NCI-H2196 (cell line): ENCODE measurements at regions not wholly inside any gene's neighbourhood (a gene's known extent, or its start where the extent isn't known, plus 50 kb on each side); places are given as distances from the start of the nearest gene placed in this dataset.
"Not testable (repeated sequence)": the region's sequence is repeated elsewhere in the genome, so short reads cannot be mapped to it uniquely, and the experiment has no call there.

Experiments
- DNase-seq: peaks from one replicate; lab custom pipeline; 2025; ENCODE audit not compliant: unreplicated experiment; lab: John Stamatoyannopoulos, UW

DNA sequence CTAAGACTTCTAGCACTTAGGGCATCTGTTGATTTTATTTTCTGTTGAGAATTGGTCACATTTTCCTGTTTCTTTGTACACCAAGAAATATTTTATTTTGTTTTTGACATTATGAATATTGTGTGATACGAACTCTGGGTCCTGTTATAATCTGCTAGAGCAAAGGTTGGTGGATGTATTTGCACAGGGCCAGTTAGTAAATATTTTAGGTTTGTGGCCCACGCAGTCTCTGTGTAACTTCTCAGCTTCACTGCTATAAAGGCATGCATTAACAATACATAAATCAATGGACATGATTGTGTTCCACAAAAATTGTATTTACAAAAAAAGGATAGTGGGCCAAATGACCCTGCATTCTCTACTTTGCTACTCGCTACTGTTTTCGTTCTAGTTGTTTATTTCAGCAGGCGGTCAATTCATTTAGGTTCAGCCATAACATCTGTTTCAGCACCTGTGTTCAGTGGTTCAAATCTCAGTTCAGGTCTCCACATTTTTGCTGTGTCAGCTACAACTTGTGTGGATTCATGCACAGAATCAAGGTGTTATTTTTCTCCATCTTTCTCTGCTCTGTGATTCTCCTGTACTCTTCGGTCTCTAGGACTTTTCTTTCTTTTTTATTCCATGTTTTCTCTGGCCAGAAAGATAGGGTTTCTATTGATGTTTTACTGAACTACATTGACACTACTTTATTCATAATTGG lies 786.2 kb downstream of the ETS1 start:
- no peak for DNase-seq

GRCh38 chr11:127795326-127795725 lies 792.0 kb downstream of the ETS1 start:
- no peak for DNase-seq

DNA sequence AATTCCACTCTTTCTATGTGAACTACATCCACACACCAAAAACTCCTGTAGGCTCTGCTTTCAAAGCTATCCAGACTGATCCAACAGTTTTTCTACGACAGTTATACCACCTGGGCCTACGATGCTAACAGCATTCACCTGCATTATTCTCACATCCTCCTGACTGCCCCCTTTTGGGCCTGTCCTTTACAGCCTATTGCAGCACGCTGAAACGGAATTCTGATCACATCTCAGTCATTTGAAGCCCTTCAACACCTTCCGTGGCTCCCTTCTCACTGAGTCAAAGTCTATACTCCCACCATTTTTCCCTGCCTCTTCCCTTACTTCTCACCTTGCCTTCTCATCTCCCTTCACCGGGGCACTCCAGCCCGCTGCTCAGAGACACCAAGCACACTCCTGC lies 791.3 kb upstream of the KIRREL3 start:
- no peak for DNase-seq

DNA sequence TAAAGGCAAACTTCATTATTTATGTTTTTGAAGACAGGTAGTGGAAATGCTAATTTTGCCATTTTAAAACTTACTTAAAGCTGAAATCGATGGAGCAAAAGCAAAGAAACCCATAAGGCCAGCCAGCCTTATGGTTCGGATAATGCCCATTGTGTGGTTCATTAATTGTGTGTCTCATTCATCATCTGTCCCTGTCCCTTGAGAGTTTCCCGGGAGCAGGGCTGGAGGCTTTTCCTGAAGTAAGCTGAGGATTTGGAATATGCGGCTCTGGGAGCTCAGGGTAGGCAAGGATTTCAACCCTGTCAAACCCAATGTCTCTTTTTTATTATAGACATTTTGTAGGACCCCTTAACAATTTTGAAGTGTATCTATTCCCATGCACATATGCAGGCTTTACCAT lies 790.0 kb upstream of the KIRREL3 start:
- no peak for DNase-seq

DNA sequence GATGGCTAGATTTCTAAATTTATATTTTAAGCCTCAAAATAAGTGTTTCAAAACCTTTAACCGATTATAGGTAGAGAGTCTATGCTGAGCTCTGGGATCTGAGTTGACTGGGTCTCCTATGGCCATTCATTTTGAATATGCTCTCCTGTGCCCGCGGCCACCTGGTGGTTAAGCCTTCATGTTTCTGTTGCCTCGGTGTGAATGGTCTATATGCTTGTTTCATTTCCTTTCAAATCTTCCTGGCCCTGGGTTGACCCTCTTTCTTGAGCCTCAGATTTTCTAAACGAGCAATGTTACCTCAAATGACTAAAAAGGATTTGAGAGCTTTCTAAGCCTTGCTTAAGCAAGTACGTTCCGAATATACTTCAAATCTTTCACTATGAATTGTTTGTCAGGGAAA lies 789.4 kb upstream of the KIRREL3 start:
- DNase-seq, result no peak

- DNase-seq, result not testable (repeated sequence)
These were observed 772.4 kb upstream of the KIRREL3 start for GRCh38 chr11:127772938-127773337.

- DNase-seq, result not testable (repeated sequence)
These were observed 768.4 kb upstream of the KIRREL3 start for GRCh38 chr11:127768931-127769330.

- DNase-seq, result no peak
These were observed 766.2 kb upstream of the KIRREL3 start for GRCh38 chr11:127766734-127767133.

GRCh38 chr11:127738771-127739286 lies 738.3 kb upstream of the KIRREL3 start:
- DNase-seq, result no peak

DNA sequence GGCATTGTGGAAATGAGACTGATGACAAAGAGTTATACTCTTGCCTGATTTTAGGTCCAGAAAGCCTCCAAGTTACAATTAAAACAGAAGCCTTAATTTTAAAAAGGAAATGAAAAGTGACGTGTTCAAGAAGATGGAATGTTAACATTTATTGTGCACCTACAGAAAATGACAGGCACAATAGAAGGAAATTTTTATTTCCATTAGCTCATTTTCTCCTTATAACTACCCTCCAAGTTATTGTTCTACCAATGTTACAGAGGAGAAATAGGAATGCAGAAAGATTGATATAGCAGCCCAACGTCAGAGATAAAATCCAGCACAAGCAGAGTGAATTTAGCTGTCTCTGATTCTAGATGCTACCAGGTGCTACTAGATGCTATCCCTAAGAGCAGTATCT lies 736.9 kb upstream of the KIRREL3 start:
- no peak for DNase-seq

GRCh38 chr11:127733552-127733951 lies 733.0 kb upstream of the KIRREL3 start:
- DNase-seq, result no peak

- DNase-seq, result no peak
These were observed 725.8 kb upstream of the KIRREL3 start for GRCh38 chr11:127726367-127726766.

- no peak for DNase-seq
These were observed 723.1 kb upstream of the KIRREL3 start for GRCh38 chr11:127723714-127724113.

GRCh38 chr11:127713226-127713625 lies 712.7 kb upstream of the KIRREL3 start:
- no peak for DNase-seq

DNA sequence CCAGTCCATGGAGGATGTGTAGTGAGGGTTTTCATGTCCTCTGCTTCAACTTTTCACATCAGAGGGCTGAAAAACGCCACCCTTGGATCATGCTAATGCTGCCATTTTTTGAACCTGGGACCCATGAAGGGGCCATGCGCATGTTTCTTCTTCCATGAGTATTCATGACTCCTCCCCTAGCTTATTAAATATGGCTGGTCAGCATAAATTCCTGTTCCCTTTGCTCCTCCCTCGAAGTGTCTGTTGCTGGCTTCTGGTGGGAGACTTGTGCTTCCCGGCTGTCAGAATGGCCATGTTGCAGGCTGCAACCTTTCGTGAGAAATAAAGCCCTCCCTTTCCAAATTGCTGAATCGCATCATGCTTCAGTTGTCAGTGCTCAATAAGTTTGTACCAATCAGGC lies 711.2 kb upstream of the KIRREL3 start:
- DNase-seq, result no peak

DNA sequence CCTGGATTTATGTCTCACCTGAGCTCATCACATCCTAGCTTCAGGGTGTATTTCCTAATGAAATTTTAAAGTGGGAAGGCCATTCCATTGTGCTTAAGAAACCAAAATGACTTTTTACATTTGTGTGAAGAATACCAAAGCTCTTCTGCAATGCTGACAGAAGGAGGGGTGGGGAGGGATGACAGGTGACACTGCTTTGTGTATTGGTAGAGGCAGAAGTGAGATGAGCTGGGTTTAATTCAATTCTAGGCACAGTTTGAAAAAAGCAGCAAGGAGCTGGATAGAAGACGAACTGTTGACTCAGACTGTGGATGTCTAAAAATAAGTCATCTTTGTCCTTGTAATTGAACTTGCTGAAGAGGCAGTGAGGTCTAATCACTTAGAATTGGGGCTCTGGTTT lies 710.3 kb upstream of the KIRREL3 start:
- no peak for DNase-seq

DNA sequence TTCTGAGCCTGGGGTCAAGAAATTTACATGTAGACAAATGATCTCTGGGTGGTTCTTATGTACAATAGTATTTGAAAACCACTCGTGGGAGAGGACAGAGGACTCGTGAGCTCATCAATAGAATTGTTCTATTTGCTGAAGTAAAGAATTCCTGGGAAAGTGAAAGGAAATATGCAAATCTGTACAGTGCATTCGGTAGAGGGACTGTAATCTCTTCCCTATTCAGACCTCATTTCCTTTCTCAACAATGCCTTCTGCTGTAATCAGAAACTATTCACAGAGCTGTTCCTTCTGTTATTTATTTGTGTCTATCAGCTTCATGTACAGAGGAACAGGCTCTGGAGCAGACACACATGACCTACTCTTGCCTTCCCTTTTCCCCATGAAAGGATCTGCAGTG lies 709.4 kb upstream of the KIRREL3 start:
- DNase-seq, result no peak

DNA sequence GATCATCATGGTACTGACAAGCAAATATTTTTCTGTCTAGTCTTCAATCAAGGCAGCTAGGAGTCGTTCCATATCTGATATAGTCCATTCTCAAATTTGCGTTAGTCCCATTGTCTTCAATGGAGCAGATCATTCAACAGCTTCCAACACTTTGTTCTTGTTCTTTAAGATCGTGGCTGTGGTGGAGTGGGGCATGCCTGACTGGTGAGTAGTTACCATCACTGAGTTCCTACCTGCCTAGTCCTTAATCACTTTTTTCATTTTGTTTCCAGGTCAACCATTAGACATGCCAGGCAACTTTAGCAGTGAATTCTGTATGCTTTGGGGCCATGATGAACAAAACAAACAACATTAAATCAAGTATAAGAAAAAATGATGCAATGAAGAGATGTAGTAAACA lies 693.1 kb upstream of the KIRREL3 start:
- DNase-seq, result no peak

DNA sequence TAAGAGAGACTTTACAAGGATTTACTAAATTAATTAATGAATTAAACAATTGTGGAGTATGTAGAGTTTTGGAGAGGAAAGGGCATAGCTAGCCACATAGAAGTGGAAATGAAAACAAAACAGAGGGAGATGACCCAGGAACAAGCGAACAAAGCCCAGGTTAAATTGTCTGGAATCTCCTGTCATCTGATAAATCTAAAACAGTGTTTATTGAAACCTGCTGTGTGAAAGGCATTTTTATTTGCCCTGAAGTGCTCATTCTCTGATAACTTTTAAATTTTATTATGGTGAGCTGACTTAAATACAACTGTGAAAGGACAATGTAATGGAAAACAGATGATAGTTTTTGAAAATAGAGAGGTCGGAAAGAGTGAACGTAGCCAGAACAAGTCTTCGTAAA lies 682.8 kb upstream of the KIRREL3 start:
- DNase-seq, result no peak

- DNase-seq, result no peak
These were observed 679.4 kb upstream of the KIRREL3 start for GRCh38 chr11:127679816-127680545.

DNA sequence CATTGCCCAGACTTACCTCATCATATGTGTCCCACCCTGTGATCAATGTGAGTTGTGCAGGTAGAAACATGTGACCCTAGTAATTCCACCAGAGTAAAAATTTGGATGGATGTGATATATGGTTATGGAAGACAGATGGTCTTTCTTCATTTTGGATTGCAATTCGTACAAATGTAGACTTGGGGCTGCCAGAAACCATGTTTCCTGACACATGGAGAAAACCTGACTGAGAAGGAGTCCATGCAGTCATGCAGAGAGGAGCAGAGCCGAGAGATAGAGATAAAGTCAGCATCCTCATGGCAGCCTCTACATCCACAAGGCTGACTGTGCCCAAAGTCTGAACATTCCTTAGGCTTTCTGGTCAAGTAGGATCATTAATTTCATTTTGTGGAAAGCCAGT lies 678.1 kb upstream of the KIRREL3 start:
- DNase-seq, result no peak

DNA sequence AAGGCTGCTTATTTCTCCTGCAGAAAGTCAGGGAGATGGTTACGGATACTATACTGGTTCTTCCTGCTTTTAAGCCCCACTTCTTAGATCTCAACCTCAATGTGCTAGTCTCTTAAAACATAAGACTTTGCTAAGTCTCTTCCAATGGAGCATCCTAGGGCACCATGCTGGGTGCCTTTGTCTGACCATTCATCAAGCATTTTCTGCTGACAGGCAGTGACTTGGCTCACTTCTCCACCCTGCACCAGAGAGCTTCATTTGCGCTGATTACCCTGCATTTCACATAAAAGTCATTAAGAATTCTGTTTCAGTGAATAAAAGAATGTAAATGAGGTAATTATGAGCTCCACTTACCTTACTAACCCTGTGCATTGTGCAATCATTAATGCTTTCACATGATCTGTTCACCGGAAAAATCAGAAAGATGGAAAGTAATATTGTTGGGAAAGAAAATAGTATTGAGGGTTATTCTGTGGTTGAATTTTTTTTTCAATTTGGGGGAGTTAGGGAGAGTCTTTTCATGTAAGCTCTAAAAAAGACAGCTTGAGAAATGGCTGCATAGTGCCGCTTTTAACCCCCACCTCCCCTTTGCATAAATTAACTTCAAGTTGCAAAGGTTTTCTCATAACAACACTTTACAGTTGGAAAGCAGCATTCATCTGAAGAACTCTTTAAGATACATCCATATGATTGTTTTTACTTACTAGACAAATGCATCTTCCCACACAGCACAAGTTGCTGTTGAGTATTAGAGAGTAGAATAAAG lies 677.3 kb upstream of the KIRREL3 start:
- no peak for DNase-seq
